Hepatocyte (in vitro differentiated cells): ENCODE measurements at regions not wholly inside any gene's neighbourhood (a gene's known extent, or its start where the extent isn't known, plus 50 kb on each side); places are given as distances from the start of the nearest gene placed in this dataset.
"Not testable (repeated sequence)": the region's sequence is repeated elsewhere in the genome, so short reads cannot be mapped to it uniquely, and the experiment has no call there.

Source experiments
- DNase-seq: peaks from one replicate; pipeline ENCODE4 v3.0.0-alpha.2; 2016; ENCODE audit warnings: low spot score
- H2AFZ ChIP-seq: fragments of 200-600 bp; sonication (generic); 2 replicates; pipeline ENCODE4 v1.6.0; 2016; ENCODE audit warnings: antibody characterized with exemption, mild to moderate bottlenecking
- H3K27ac ChIP-seq: fragments of 200-600 bp; sonication (generic); 2 replicates; pipeline ENCODE4 v1.5.1; 2016; ENCODE audit warnings: mild to moderate bottlenecking
- H3K27me3 ChIP-seq: fragments of 200-600 bp; sonication (generic); 2 replicates; pipeline ENCODE4 v1.6.1; 2016
- H3K36me3 ChIP-seq: fragments of 200-600 bp; sonication (generic); replicated peaks from 2 replicates; pipeline ENCODE4 v1.5.1; 2016; ENCODE audit warnings: low read depth; ENCODE audit not compliant: insufficient read depth
- H3K4me1 ChIP-seq: fragments of 200-600 bp; sonication (generic); 2 replicates; pipeline ENCODE4 v1.5.1; 2016; ENCODE audit warnings: mild to moderate bottlenecking, moderate library complexity; ENCODE audit not compliant: insufficient read depth
- H3K4me2 ChIP-seq: fragments of 200-600 bp; sonication (generic); 2 replicates; pipeline ENCODE4 v1.6.0; 2016
- H3K4me3 ChIP-seq: fragments of 200-600 bp; sonication (generic); 2 replicates; pipeline ENCODE4 v1.5.1; 2016; ENCODE audit warnings: mild to moderate bottlenecking
- H3K79me2 ChIP-seq: fragments of 200-600 bp; sonication (generic); 2 replicates; pipeline ENCODE4 v1.6.0; 2017; ENCODE audit warnings: mild to moderate bottlenecking
- H3K9me2 ChIP-seq: fragments of 200-600 bp; sonication (generic); replicated peaks from 2 replicates; pipeline ENCODE4 v1.6.0; 2017; ENCODE audit warnings: mild to moderate bottlenecking; ENCODE audit not compliant: insufficient read depth
- H3K9me3 ChIP-seq: fragments of 200-600 bp; sonication (generic); 2 replicates; pipeline ENCODE4 v1.5.1; 2016; ENCODE audit warnings: low read depth, mild to moderate bottlenecking
- H4K20me1 ChIP-seq: fragments of 200-600 bp; sonication (generic); 2 replicates; pipeline ENCODE4 v1.6.0; 2016; ENCODE audit warnings: mild to moderate bottlenecking; ENCODE audit not compliant: insufficient read depth, poor library complexity, severe bottlenecking
- CTCF ChIP-seq: fragments of 200-600 bp; sonication (generic); IDR thresholded peaks from 2 replicates; pipeline ENCODE4 v1.5.1; 2016; ENCODE audit warnings: antibody characterized with exemption, mild to moderate bottlenecking; ENCODE audit not compliant: poor library complexity
- EZH2 ChIP-seq: fragments of 200-600 bp; sonication (generic); IDR thresholded peaks from 2 replicates; pipeline ENCODE4 v1.6.1; 2016; ENCODE audit warnings: antibody characterized with exemption, mild to moderate bottlenecking, borderline replicate concordance
- EZH2phosphoT487 ChIP-seq: fragments of 200-600 bp; sonication (generic); IDR thresholded peaks from one replicate; pipeline ENCODE4 v1.6.1; 2018; ENCODE audit warnings: antibody characterized with exemption, mild to moderate bottlenecking, low read depth, moderate library complexity; ENCODE audit not compliant: unreplicated experiment, severe bottlenecking
- WGBS: methylation state at CpG from one replicate; pipeline ENCODE4 v1.1.6; 2016; ENCODE audit warnings: low lambda C conversion rate; ENCODE audit errors: missing lambda C conversion rate; 5-methylcytosine and 5-hydroxymethylcytosine counted together

DNA sequence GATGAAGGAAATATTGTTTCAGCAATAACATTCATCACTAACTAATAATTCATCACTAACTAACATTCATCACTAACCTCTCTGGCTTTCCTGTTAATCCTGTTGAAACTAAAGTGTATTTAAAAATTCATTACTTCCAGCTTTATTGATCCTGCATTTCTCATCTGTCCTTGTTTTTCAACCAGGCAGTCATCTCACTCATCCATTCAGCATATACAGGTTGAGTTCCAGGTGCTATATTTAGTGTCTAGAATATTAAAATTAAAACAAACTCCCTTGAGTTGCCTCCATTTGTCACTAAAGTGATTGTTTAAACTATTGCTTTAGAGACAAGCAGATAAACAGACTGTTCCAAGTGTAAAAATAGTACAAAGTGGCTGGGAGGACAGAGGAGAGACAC lies 58.1 kb downstream of the ATXN7L3B start:
- TF ChIP-seq EZH2, result no peak
- no peak for TF ChIP-seq CTCF
- TF ChIP-seq EZH2phosphoT487, result no peak
- no peaks in the 10 kb centered on the region for H4K20me1 ChIP-seq
- no peak overlapping the region for H3K27ac ChIP-seq
- no peaks in the 10 kb centered on the region for H3K27me3 ChIP-seq
- no peak for DNase-seq
- H3K79me2 ChIP-seq, result no peaks in the 10 kb centered on the region
- no peak overlapping the region for H2AFZ ChIP-seq
- no peaks in the 10 kb centered on the region for H3K4me1 ChIP-seq
- H3K9me3 ChIP-seq, result no peaks in the 10 kb centered on the region
- no peak overlapping the region for H3K4me3 ChIP-seq
- H3K36me3 ChIP-seq, result no peaks in the 10 kb centered on the region
- H3K9me2 ChIP-seq, result no peaks in the 10 kb centered on the region
- no peak overlapping the region for H3K4me2 ChIP-seq

GRCh38 chr12:74598819-74599218 lies 61.2 kb downstream of the ATXN7L3B start:
- no peaks in the 10 kb centered on the region for H3K36me3 ChIP-seq
- no peaks in the 10 kb centered on the region for H4K20me1 ChIP-seq
- no peaks in the 10 kb centered on the region for H3K27me3 ChIP-seq
- no peaks in the 10 kb centered on the region for H3K9me3 ChIP-seq
- no peak overlapping the region for H3K4me3 ChIP-seq
- H3K9me2 ChIP-seq, result no peaks in the 10 kb centered on the region
- no peak overlapping the region for H2AFZ ChIP-seq
- H3K4me2 ChIP-seq, result no peak overlapping the region
- no peak overlapping the region for H3K27ac ChIP-seq
- H3K79me2 ChIP-seq, result no peaks in the 10 kb centered on the region
- H3K4me1 ChIP-seq, result no peaks in the 10 kb centered on the region
- TF ChIP-seq EZH2 (no peak), CTCF (no peak), EZH2phosphoT487 (no peak)
- no peak for DNase-seq

- H3K27me3 ChIP-seq, result no peaks in the 10 kb centered on the region
- no peak for DNase-seq
- H3K9me3 ChIP-seq, result no peaks in the 10 kb centered on the region
- no peaks in the 10 kb centered on the region for H3K36me3 ChIP-seq
- no peaks in the 10 kb centered on the region for H3K79me2 ChIP-seq
- 40% methylated on average over 1 of the region's 1 CpG for WGBS
- no peaks in the 10 kb centered on the region for H4K20me1 ChIP-seq
- no peak overlapping the region for H2AFZ ChIP-seq
- no peaks in the 10 kb centered on the region for H3K9me2 ChIP-seq
- no peak overlapping the region for H3K27ac ChIP-seq
- TF ChIP-seq EZH2phosphoT487, result no peak
- no peak for TF ChIP-seq EZH2
- no peak for TF ChIP-seq CTCF
- H3K4me3 ChIP-seq, result no peak overlapping the region
- no peaks in the 10 kb centered on the region for H3K4me1 ChIP-seq
- no peak overlapping the region for H3K4me2 ChIP-seq
Measured at GRCh38 chr12:74599932-74600331, 62.3 kb downstream of the ATXN7L3B start.

GRCh38 chr12:74600817-74601216 lies 63.2 kb downstream of the ATXN7L3B start:
- H3K4me3 ChIP-seq, H3K27ac ChIP-seq: not testable (repeated sequence)

More at GRCh38 chr12:74600817-74601216, 63.2 kb downstream of the ATXN7L3B start:
- not testable (repeated sequence) for H3K4me2 ChIP-seq, H3K4me1 ChIP-seq, H3K9me3 ChIP-seq, H3K79me2 ChIP-seq, H2AFZ ChIP-seq, H3K9me2 ChIP-seq, DNase-seq, H3K27me3 ChIP-seq, H4K20me1 ChIP-seq, H3K36me3 ChIP-seq
